NB4 (cell line): ENCODE measurements at regions not wholly inside any gene's neighbourhood (a gene's known extent, or its start where the extent isn't known, plus 50 kb on each side); places are given as distances from the start of the nearest gene placed in this dataset.

Source experiments
- DNase-seq: peaks from one replicate; pipeline ENCODE4 v3.0.0; 2010; ENCODE audit warnings: low read depth
- H3K4me3 ChIP-seq: one replicate; pipeline ENCODE4 v1.5.1; 2011; ENCODE audit warnings: mild to moderate bottlenecking, low read depth, low read length, moderate library complexity
- MAX ChIP-seq: IDR thresholded peaks from 2 replicates; pipeline ENCODE4 v1.6.1; 2011; ENCODE audit warnings: low read depth, low read length
- MYC ChIP-seq: IDR thresholded peaks from 2 replicates; pipeline ENCODE4 v1.6.1; 2011; ENCODE audit warnings: low read depth, low read length
- POLR2A ChIP-seq: IDR thresholded peaks from 2 replicates; pipeline ENCODE4 v1.6.1; 2011; ENCODE audit warnings: mild to moderate bottlenecking; ENCODE audit not compliant: insufficient read length; ENCODE audit errors: extremely low read depth
- TF ChIP-seq, protein P1 (sequence below): IDR thresholded peaks from one replicate; pipeline ENCODE4 v1.5.1; 2012; ENCODE audit warnings: low read depth, low read length

GRCh38 chr18:33817096-33817495 is 239.1 kb downstream of the ASXL3 start:
- H3K4me3 ChIP-seq: no peak overlapping the region
- TF ChIP-seq MAX (no peak), POLR2A (no peak)
- TF ChIP-seq, protein P1, sequence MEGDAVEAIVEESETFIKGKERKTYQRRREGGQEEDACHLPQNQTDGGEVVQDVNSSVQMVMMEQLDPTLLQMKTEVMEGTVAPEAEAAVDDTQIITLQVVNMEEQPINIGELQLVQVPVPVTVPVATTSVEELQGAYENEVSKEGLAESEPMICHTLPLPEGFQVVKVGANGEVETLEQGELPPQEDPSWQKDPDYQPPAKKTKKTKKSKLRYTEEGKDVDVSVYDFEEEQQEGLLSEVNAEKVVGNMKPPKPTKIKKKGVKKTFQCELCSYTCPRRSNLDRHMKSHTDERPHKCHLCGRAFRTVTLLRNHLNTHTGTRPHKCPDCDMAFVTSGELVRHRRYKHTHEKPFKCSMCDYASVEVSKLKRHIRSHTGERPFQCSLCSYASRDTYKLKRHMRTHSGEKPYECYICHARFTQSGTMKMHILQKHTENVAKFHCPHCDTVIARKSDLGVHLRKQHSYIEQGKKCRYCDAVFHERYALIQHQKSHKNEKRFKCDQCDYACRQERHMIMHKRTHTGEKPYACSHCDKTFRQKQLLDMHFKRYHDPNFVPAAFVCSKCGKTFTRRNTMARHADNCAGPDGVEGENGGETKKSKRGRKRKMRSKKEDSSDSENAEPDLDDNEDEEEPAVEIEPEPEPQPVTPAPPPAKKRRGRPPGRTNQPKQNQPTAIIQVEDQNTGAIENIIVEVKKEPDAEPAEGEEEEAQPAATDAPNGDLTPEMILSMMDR: no peak
- no peak for DNase-seq

DNA sequence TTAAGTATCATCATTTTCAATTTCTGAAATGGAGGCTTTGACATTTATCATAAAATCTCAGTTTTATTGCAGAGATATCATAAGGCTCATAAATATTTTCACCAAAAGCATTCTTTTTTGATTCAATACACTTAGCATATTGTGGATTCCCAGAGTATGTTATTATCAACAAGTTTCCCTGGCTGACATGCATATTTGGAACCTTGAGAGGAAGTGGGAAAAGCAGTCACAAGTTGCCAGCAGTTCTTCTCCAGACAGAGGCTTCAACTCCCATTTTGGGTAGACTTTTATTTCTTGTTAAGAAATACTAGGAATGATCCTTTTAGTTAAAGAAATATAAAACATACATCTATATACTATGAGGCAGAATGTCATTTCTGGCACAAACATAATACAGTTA is 236.5 kb downstream of the ASXL3 start:
- no peak for DNase-seq
- no peak overlapping the region for H3K4me3 ChIP-seq
- no peak for TF ChIP-seq POLR2A
- no peak for TF ChIP-seq MYC
- TF ChIP-seq, protein P1: no peak
- no peak for TF ChIP-seq MAX

DNA sequence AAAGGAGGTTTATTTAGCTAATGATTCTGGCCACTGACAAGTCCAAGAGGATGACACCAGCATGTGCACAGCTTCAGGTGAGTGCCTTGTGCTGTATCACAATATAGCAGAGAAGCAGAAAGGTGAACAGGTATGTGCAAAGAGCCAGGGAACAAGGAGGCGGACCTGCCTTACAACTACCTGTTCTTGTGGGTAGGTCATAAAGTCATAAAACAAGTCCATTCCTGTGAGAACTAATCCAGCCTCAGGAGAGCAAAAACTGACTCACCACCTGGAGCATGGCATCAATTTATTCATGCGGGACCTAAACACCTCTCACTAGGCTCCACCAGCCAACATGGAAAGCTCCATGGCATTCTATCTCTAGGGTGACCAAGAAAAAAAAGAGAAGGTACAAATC is 234.2 kb downstream of the ASXL3 start:
- no peak overlapping the region for H3K4me3 ChIP-seq
- no peak for DNase-seq
- TF ChIP-seq, protein P1: no peak
- TF ChIP-seq MAX: no peak

DNA sequence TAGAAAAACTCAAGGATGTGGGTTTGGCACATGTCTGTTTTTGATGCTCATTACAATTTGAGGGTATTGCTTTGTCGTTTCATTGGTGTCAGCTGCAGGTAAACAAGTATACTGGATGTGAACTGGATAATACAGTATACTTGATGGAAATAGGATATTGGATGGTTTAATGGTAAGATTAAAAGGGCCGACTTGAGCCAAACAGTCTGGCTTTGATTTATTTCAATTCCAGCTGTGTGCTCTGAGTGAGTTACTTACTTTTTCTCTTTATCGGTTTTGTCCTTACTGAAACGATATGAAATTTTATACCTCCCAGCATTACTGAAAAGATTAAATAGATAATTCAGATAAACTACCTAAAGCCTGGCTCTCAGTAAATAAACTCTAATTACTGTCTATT is 227.6 kb downstream of the ASXL3 start:
- DNase-seq: no peak
- no peak overlapping the region for H3K4me3 ChIP-seq
- TF ChIP-seq MYC (no peak), POLR2A (no peak)
- TF ChIP-seq, protein P1: no peak

GRCh38 chr18:33804258-33804657 is 226.2 kb downstream of the ASXL3 start:
- TF ChIP-seq, protein P1: no peak
- TF ChIP-seq POLR2A (no peak), MAX (no peak), MYC (no peak)
- no peak for DNase-seq
- no peak overlapping the region for H3K4me3 ChIP-seq

GRCh38 chr18:33803636-33804035 is 225.6 kb downstream of the ASXL3 start:
- DNase-seq: no peak
- no peak overlapping the region for H3K4me3 ChIP-seq
- TF ChIP-seq, protein P1: no peak
- no peak for TF ChIP-seq MYC
- TF ChIP-seq MAX: no peak
- no peak for TF ChIP-seq POLR2A
